Neural progenitor cell (in vitro differentiated cells): ENCODE measurements at regions not wholly inside any gene's neighbourhood (a gene's known extent, or its start where the extent isn't known, plus 50 kb on each side); places are given as distances from the start of the nearest gene placed in this dataset.
A peak's percentile ranks its signal among the peaks of the same experiment; 100 is the strongest.
"Not testable (repeated sequence)": the region's sequence is repeated elsewhere in the genome, so short reads cannot be mapped to it uniquely, and the experiment has no call there.

ENCODE experiments used
- DNase-seq: peaks from one replicate; pipeline ENCODE4 v3.0.0-alpha.2; 2016; ENCODE audit warnings: low spot score
- H2AFZ ChIP-seq: fragments of 200-600 bp; sonication (generic); replicated peaks from 2 replicates; pipeline ENCODE4 v1.6.1; 2016; ENCODE audit warnings: antibody characterized with exemption
- H3F3A ChIP-seq: fragments of 200-600 bp; sonication (generic); 2 replicates; pipeline ENCODE4 v1.6.1; 2016; ENCODE audit warnings: antibody characterized with exemption, low read depth
- H3K27ac ChIP-seq: fragments of 200-600 bp; sonication (generic); 2 replicates; pipeline ENCODE4 v1.5.1; 2016; ENCODE audit warnings: mild to moderate bottlenecking
- H3K27me3 ChIP-seq: fragments of 200-600 bp; sonication (generic); 2 replicates; pipeline ENCODE4 v1.6.1; 2016; ENCODE audit warnings: mild to moderate bottlenecking, moderate library complexity
- H3K36me3 ChIP-seq: fragments of 200-600 bp; sonication (generic); 2 replicates; pipeline ENCODE4 v1.5.1; 2016
- H3K4me1 ChIP-seq: fragments of 200-600 bp; sonication (generic); 2 replicates; pipeline ENCODE4 v1.6.1; 2016; ENCODE audit warnings: mixed run types
- H3K4me2 ChIP-seq: fragments of 200-600 bp; sonication (generic); 2 replicates; pipeline ENCODE4 v1.6.1; 2016
- H3K4me3 ChIP-seq: fragments of 200-600 bp; sonication (generic); 2 replicates; pipeline ENCODE4 v1.5.1; 2016
- H3K79me2 ChIP-seq: fragments of 200-600 bp; sonication (generic); 2 replicates; pipeline ENCODE4 v1.6.1; 2016; ENCODE audit warnings: low read depth
- H3K9ac ChIP-seq: fragments of 200-600 bp; sonication (generic); 2 replicates; pipeline ENCODE4 v1.6.1; 2016
- H3K9me3 ChIP-seq: fragments of 200-600 bp; sonication (generic); 2 replicates; pipeline ENCODE4 v1.5.1; 2016; ENCODE audit warnings: low read depth
- H4K20me1 ChIP-seq: fragments of 200-600 bp; sonication (generic); 2 replicates; pipeline ENCODE4 v1.6.1; 2016; ENCODE audit warnings: low read depth
- H3K27ac Mint-ChIP-seq: 3 replicates; pipeline ENCODE4 v1.8.0; 2021; ENCODE audit warnings: mixed read lengths
- H3K27me3 Mint-ChIP-seq: 2 replicates; pipeline ENCODE4 v1.8.0; 2022; ENCODE audit warnings: low read depth, mild to moderate bottlenecking, inconsistent platforms, moderate library complexity, mixed read lengths; ENCODE audit not compliant: insufficient read depth
- H3K36me3 Mint-ChIP-seq: 3 replicates; pipeline ENCODE4 v1.8.0; 2021; ENCODE audit warnings: mixed read lengths
- H3K4me1 Mint-ChIP-seq: 3 replicates; pipeline ENCODE4 v1.8.0; 2021; ENCODE audit warnings: mixed read lengths
- H3K4me3 Mint-ChIP-seq: 3 replicates; pipeline ENCODE4 v1.8.0; 2021; ENCODE audit warnings: mild to moderate bottlenecking, moderate library complexity, mixed read lengths
- H3K9me3 Mint-ChIP-seq: 3 replicates; pipeline ENCODE4 v1.8.0; 2020; ENCODE audit warnings: mixed read lengths
- EZH2 ChIP-seq: fragments of 200-600 bp; sonication (generic); IDR thresholded peaks from 2 replicates; pipeline ENCODE4 v1.6.1; 2017; ENCODE audit warnings: antibody characterized with exemption, mild to moderate bottlenecking, moderate library complexity
- EZH2phosphoT487 ChIP-seq: fragments of 200-600 bp; sonication (generic); IDR thresholded peaks from 2 replicates; pipeline ENCODE4 v1.6.1; 2017; ENCODE audit warnings: antibody characterized with exemption
- TF ChIP-seq, protein P1 (sequence below): fragments of 200-600 bp; sonication (generic); IDR thresholded peaks from 2 replicates; pipeline ENCODE4 v1.5.1; 2017; ENCODE audit warnings: antibody characterized with exemption, mild to moderate bottlenecking

DNA sequence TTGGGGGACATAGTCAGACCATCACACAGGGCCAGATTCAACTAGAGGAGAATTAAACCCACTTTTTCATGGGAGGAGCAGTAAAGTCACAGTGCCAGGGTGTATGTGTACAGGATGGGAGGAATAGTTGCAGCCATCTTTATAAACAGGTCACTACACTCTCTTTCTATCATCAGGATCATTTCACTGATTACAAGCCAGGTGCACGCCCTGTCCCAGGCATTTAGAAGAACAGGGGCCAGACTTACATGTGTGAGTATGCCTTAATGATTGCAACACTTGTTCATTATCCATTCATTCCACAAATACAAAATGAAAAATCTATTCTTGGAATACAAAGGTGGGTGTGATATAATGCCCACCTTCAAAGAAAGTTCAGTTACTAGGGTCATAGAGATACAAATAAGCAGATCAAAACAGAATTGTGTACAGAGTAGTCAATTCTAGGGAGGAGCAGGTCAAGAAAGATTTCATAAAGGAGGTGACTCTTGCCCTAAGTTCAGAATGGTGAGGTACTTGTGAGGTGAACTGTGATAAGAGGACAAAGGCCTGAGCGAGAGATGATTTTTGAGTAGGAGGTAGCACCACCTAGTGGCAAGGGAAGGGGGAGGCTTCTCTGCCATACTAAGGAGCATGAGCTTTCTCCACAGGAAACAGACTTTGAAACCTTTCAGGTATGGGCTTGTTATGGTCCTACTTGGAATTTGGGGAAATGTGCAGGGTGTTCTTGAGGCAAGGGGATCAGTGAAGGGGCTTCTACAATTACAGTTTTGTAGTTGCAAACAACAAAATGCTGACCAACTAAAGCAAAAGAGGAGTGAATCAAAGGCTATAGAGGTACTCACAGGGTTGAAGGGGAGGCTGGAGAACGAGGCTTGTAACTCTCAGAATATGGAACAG, 156.3 kb downstream of the SUCLG1 start:
- TF ChIP-seq, protein P1, sequence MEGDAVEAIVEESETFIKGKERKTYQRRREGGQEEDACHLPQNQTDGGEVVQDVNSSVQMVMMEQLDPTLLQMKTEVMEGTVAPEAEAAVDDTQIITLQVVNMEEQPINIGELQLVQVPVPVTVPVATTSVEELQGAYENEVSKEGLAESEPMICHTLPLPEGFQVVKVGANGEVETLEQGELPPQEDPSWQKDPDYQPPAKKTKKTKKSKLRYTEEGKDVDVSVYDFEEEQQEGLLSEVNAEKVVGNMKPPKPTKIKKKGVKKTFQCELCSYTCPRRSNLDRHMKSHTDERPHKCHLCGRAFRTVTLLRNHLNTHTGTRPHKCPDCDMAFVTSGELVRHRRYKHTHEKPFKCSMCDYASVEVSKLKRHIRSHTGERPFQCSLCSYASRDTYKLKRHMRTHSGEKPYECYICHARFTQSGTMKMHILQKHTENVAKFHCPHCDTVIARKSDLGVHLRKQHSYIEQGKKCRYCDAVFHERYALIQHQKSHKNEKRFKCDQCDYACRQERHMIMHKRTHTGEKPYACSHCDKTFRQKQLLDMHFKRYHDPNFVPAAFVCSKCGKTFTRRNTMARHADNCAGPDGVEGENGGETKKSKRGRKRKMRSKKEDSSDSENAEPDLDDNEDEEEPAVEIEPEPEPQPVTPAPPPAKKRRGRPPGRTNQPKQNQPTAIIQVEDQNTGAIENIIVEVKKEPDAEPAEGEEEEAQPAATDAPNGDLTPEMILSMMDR = peak; percentile 88
- TF ChIP-seq EZH2 = no peak
- no peak overlapping the region for H3K27ac Mint-ChIP-seq

DNA sequence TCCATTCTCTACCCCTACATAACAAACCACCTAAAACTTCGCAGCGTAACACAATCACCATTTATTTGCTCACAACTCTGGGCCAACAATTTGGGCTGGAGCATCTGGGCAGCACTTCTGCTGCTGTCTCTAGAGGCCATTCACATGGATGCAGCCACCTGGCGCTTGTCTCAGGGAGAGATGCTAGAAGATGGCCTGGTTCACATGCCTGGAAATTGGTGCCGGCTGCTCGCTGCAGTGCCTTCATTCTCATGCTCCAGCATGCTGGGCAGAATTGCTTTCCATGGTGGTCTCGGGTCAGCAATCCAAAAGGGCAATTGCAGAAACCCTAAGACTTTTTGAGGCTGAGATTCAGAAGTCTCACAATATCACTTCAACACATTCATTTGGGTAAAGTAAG, 157.4 kb downstream of the SUCLG1 start:
- H3K4me3 ChIP-seq = no peak overlapping the region
- H3K27ac Mint-ChIP-seq = no peak overlapping the region
- peaks cover 18% of the 10 kb centered on the region for H3K9me3 Mint-ChIP-seq
- no peak overlapping the region for H2AFZ ChIP-seq
- H3F3A ChIP-seq = no peaks in the 10 kb centered on the region
- H3K4me3 Mint-ChIP-seq = no peak overlapping the region
- H3K9me3 ChIP-seq = no peaks in the 10 kb centered on the region
- no peaks in the 10 kb centered on the region for H3K79me2 ChIP-seq
- H3K4me2 ChIP-seq = no peak overlapping the region
- peaks cover 7% of the 10 kb centered on the region for H3K4me1 ChIP-seq
- no peaks in the 10 kb centered on the region for H3K27me3 Mint-ChIP-seq
- no peak for DNase-seq
- H4K20me1 ChIP-seq = no peaks in the 10 kb centered on the region
- no peak overlapping the region for H3K9ac ChIP-seq
- H3K36me3 ChIP-seq = no peaks in the 10 kb centered on the region
- no peak overlapping the region for H3K27ac ChIP-seq
- peaks cover 2% of the 10 kb centered on the region for H3K36me3 Mint-ChIP-seq
- peaks cover 6% of the 10 kb centered on the region for H3K4me1 Mint-ChIP-seq
- no peaks in the 10 kb centered on the region for H3K27me3 ChIP-seq
- no peak for TF ChIP-seq EZH2
- TF ChIP-seq, protein P1 = no peak
- no peak for TF ChIP-seq EZH2phosphoT487

More for the DNA sequence above, 156.3 kb downstream of the SUCLG1 start:
- Histone ChIP-seq H3K79me2 (no peaks in the 10 kb centered on the region), H3K9me3 (no peaks in the 10 kb centered on the region), H3K4me1 (peaks cover 7% of the 10 kb centered on the region), H3K4me3 (no peak overlapping the region), H3K36me3 (no peaks in the 10 kb centered on the region), H4K20me1 (no peaks in the 10 kb centered on the region), H3K27me3 (no peaks in the 10 kb centered on the region), H3F3A (no peaks in the 10 kb centered on the region), H3K27ac (no peak overlapping the region), H3K9ac (no peak overlapping the region), H3K4me2 (no peak overlapping the region), H2AFZ (peak overlapping the region; percentile 47)
- peaks cover under 1% of the 10 kb centered on the region for H3K27me3 Mint-ChIP-seq
- H3K4me3 Mint-ChIP-seq = no peak overlapping the region
- peak; percentile 69 for DNase-seq
- H3K36me3 Mint-ChIP-seq = peaks cover 2% of the 10 kb centered on the region
- peaks cover 6% of the 10 kb centered on the region for H3K4me1 Mint-ChIP-seq
- peaks cover 25% of the 10 kb centered on the region for H3K9me3 Mint-ChIP-seq

DNA sequence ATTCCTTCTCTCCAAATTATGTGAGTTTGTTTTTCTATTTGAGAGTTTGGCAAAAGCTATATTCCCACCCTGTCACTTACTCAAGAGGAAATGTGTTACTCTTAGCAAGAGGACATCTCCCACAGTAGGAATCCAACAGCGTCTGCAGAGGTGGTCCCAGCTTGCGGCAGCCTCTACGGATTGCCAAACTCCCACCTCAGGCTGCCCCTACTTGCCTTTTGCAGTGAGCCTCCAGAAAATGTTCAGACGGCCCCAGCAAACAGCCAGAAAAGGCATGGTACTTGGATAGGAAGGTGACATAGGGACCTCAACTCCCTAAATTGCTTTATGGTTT, 158.4 kb downstream of the SUCLG1 start:
- peaks cover 7% of the 10 kb centered on the region for H3K9me3 Mint-ChIP-seq
- no peak overlapping the region for H2AFZ ChIP-seq
- H4K20me1 ChIP-seq = no peaks in the 10 kb centered on the region
- H3K4me3 Mint-ChIP-seq = no peak overlapping the region
- H3K9me3 ChIP-seq = no peaks in the 10 kb centered on the region
- no peak overlapping the region for H3K4me2 ChIP-seq
- H3K27me3 Mint-ChIP-seq = no peaks in the 10 kb centered on the region
- no peaks in the 10 kb centered on the region for H3K27me3 ChIP-seq
- TF ChIP-seq, protein P1 = no peak
- TF ChIP-seq EZH2 = no peak
- TF ChIP-seq EZH2phosphoT487 = no peak
- no peak for DNase-seq
- no peaks in the 10 kb centered on the region for H3F3A ChIP-seq
- H3K79me2 ChIP-seq = no peaks in the 10 kb centered on the region
- peaks cover 7% of the 10 kb centered on the region for H3K4me1 ChIP-seq
- no peak overlapping the region for H3K4me3 ChIP-seq
- no peak overlapping the region for H3K27ac ChIP-seq
- H3K4me1 Mint-ChIP-seq = peaks cover 6% of the 10 kb centered on the region
- H3K9ac ChIP-seq = no peak overlapping the region
- H3K27ac Mint-ChIP-seq = no peak overlapping the region
- H3K36me3 Mint-ChIP-seq = no peaks in the 10 kb centered on the region
- no peaks in the 10 kb centered on the region for H3K36me3 ChIP-seq

DNA sequence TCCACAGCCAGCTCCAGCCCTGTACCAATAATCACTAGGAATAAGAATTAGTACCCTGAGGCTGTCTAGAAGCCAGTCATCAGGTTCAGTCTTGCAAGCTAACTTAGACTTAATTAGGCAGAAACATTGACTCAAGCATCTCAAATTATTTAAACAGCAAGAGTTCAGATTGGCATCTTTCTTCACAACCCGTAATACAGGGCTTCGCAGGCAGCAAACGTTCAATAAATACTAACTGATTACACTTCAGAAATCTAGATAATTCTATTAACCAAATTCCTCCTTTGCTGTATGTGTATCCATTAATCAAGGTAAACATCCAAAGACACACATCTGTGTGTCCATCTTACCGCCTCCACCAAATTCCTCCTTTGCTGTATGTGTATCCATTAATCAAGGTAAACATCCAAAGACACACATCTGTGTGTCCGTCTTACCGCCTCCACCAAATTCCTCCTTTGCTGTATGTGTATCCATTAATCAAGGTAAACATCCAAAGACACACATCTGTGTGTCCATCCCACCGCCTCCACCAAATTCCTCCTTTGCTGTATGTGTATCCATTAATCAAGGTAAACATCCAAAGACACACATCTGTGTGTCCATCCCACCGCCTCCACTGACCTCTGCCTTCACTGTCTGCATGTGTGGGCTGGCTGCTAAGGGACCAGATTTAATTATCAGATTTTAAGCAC, 158.9 kb downstream of the SUCLG1 start:
- not testable (repeated sequence) for H3K27ac Mint-ChIP-seq, H3K9me3 ChIP-seq, H3K27me3 Mint-ChIP-seq, H3K9me3 Mint-ChIP-seq, H3F3A ChIP-seq, H3K4me1 Mint-ChIP-seq, H3K27me3 ChIP-seq, H3K4me3 Mint-ChIP-seq, H3K36me3 ChIP-seq, H3K79me2 ChIP-seq, H3K4me3 ChIP-seq, H3K27ac ChIP-seq, H3K9ac ChIP-seq, H2AFZ ChIP-seq, H3K4me2 ChIP-seq, DNase-seq, H3K36me3 Mint-ChIP-seq, H3K4me1 ChIP-seq, H4K20me1 ChIP-seq
